HG03432 (cell line): ENCODE measurements at regions not wholly inside any gene's neighbourhood (a gene's known extent, or its start where the extent isn't known, plus 50 kb on each side); places are given as distances from the start of the nearest gene placed in this dataset.

Experiments
- ATAC-seq: cut with Tn5 transposase; IDR thresholded peaks from one replicate; pipeline ENCODE4 v1.9.1; 2021; ENCODE audit warnings: mild to moderate bottlenecking, moderate library complexity; ENCODE audit not compliant: unreplicated experiment

- no peak for ATAC-seq
These were observed 141.0 kb downstream of the MRPL14 start for GRCh38 chr6:43986177-43986825.

DNA sequence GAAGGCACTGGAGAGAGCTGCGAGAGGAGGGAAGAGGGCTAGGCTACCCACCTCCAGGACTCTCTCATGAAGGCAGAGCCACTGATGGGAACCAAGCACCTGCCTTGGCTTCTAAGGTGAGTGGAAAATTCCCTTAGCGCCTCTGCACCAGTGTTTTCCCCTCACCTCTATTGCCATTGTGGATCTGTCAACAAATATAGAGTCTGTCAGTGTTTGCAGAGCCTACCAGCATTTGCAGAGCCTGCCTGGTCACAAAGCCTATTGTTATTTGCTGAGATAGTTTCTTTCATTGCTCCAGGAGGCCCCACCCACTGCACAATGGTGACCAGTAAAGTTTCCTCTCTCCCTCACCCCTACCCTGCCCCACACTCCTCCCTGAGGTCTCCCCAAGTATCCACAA, 141.9 kb downstream of the MRPL14 start:
- ATAC-seq: no peak

- ATAC-seq: no peak
These were observed 142.6 kb downstream of the MRPL14 start for GRCh38 chr6:43984442-43985321.

GRCh38 chr6:43983632-43984031, 143.6 kb downstream of the MRPL14 start:
- ATAC-seq: no peak

DNA sequence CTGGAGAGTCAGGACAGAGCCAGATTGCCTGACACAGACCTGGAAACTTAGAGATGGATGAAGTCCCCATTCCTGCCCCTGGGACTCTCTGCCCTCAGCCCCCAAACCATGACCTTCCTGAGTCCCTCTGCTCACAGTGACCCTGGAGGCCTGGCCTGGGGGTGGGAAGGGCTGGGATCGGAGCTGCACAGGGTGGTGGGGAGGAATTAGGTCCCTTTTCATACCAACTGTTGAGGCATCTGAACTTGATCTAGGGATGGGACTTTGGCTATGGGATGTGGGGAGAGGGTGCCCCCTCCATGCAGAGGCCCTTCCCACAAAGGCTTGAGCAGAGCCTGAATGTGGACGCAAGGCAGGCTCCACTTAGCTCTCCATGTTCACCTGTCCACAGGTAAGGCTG, 144.1 kb downstream of the MRPL14 start:
- no peak for ATAC-seq

DNA sequence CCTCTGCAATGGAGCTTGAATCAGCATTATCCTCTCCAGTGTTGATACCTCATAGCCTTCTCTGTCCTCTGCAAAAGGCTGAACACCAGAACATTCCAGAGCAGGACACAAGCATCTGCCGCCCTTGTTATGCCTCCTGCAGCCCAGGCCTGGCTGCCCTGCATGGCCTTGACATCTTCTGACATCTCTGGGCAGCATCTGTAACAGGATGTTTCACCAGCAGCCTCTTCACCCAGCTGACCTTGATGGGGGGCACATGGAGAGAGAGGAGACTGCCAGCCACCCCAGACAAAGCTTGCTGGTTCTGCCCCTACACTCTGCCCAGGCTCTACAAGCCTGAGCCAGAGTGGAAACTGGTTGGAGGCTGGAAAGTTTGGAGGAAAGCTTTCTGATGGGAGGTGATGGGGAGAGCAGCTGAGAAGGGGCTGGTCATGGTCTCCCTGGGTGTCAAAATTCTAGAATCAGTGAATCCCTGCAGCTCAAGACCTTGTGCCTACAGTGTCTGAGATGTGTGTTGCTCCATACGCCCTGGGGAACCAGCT, 145.1 kb downstream of the MRPL14 start:
- ATAC-seq: no peak

DNA sequence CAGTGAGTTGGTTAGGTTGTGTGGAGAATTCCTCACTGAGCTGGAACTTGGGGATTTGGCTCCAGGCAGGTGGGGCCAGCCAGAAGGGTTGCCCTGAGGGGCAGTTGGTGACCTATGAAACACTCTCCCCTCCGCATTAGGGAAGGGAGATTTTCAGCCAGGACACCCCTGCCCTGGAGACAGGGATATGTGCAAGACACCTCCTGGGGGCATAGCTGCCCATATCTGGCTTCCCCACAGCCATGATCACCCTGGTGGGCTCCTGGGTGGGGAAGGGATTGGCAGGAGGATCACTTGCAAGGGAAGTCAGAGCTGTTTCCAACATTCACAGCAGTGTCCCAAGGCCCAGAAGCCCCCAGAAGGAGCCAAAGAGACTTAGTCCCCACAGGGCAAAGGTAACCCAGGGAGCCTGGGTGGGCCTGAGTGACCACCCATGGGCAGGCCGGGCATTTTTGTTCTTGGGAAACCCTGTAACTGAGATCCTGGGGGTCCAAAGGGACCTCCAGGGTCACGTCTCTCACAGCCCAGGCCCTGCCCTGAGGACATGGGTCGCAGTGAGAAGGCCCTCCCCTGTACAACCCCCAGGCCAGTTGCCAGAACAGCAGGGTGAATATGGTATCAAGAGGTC, 145.8 kb downstream of the MRPL14 start:
- ATAC-seq: no peak

GRCh38 chr6:43980004-43980795, 147.1 kb downstream of the MRPL14 start:
- no peak for ATAC-seq

DNA sequence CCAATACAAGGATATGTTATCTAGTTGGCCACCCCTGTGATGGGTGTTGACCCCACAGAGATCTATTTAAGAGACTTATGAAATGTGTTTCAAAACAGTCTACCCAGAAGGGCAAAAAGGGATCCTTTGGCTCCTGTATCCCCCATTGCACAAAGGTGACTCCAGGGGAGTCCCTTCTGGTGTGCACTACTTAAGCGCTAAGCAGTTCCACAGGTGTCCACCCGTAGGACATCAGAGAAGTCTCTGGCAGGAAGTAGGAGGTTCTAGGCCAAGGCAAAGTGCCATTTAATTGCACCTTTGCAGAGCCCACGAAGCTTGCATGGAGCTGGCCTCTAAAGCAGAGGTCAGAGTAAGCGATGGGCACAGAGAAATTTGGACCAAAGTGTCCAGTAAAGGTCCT, 147.7 kb downstream of the MRPL14 start:
- no peak for ATAC-seq

- no peak for ATAC-seq
These were observed 148.5 kb downstream of the MRPL14 start for GRCh38 chr6:43978473-43979346.

DNA sequence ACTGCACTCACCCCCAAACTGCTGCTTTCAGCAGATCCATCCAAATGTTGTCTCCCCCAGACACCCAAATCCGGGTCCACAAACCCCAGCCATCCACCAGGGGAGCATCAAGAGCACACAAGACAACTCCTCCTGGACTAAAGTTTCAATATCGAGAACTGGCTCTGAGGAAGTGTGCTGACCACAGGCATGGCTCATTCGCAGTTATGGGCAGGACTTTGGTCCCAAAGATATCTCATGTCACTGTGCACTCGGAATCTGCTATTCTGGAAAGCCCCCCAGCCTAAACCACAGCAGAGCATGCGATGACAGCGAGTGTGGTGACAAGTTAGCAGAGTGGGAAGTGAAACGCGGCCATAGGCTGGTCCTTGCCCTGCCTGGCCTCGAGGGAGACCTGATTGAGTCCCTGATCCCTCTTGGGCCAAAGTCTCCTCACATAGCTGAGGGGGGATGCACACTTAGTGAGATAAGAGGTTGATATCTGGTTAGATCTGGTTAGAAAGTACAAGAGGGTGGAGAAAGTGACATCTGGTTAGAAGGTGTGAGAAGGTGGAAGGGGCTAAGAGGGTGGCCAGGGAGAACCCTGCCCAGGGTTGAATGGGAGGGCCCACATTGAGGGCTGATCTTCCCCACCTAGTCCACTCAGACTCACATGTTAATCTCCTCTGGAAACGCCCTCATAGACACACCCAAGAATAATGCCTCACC, 149.7 kb downstream of the MRPL14 start:
- peak; percentile 86 for ATAC-seq

DNA sequence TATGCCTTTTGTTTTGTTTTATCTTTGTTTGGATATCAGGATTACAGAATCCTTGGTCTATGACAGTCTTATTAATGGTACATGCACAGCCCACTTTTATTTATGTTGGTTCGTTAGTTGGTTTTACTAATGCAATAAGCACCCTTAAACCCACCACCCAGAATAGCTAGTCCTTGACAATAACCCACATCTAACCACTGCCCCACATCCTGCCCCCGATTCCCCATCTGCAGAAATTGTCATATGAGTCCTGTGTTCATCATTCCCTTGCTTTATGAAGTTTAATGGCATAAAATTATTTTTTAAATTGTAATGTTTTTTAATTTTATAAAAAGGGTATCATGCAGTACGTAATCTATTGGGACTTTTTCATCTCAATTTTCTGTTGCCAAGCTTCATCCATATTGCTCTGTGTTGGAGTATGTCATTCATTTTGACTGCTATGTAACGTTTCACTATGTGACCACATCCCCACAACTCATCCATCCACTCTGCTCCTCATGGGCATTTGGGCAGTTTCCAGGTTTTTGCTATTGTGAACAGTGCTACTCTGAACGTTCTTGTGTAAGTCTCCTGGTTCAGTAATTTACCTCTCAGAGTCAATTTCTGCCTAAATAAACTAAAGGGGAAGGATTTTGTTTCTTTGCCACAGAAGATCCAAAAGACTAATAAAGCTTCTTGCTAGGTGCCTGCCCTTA, 150.4 kb downstream of the MRPL14 start:
- no peak for ATAC-seq

DNA sequence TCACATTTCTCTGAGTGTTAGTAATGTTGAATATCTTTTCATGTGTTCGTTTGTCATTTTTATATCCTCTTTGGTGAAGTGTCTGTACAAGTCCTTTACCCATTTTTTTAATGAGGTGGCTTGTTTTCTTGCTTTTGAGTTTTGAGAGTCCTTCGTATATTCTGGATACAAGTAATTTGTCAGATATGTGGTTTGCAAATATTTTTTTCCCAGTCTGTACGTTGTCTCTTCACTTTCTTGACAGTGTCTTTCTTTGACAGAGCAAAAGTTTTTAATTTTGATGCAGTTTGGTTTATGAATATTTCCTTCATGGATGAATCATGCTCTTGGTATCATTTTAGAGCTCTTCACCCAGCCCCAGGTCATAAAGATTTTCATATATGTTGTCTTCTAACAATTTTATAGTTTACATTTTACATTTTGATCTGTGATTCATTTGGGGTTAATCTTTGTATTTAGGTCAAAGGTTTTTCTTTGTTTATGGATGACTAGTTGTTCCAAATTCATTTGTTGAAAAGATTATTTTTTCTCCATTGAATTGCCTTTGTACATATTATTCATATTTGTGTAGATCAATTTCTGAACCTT, 152.5 kb downstream of the MRPL14 start:
- ATAC-seq: no peak

- no peak for ATAC-seq
These were observed 153.9 kb downstream of the MRPL14 start for GRCh38 chr6:43973357-43973756.

- ATAC-seq: no peak
These were observed 154.3 kb downstream of the MRPL14 start for GRCh38 chr6:43972913-43973300.

DNA sequence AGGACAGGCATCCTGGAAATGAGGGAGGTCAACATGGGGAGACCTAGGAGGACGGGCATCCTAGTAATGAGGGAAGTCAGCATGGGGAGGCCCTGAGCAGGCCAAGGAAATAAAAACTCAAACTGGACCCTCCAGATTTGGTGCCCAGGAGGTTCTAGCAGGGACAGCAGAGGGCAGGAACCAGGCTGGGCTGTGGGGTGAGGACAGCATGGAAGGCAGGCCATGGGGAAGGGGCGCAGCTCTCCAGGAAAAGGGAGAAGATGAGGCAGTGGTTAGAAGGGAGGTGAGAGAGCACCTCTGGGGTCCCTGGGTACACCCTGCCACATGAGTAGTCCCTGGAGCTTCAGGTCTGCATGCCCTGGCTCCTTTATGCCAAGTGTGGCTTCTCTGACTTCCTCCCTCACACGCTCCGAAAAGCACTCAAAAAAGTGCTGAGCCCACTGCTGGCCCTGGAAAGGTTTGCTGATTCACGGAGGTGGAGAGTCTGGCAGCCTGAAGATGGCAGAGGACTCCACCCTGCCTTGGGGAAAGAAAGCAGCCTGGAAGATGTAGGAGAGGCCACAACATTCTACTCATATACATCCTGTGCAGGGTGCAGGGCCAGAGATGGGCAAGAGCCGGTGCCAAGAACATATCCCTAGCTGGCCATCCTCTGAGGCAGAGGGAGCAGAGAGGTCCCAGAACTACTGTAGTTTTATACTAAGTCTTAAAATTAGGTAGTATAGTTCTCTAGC, 154.9 kb downstream of the MRPL14 start:
- ATAC-seq: no peak

DNA sequence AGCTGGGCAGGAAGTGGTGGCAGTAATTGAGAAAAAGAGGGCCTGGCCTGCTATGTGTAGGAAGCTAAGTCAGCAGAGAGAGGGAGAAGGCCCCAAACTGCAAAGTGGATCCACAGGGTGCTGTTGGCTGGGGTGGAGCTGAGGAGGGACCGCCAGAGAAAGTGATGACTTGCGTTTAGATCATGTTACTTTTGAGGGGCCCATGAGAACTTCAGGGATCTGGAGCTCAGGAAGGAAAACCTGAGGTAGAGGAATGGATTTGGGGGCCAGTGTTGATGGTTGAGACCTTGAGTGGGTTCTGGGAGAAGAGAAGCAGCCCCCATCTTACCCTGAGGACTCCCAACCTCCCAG, 155.5 kb downstream of the MRPL14 start:
- no peak for ATAC-seq
